Activated naive CD4-positive, alpha-beta T cell treated with anti-CD3 and anti-CD28 coated beads for 36 hours (primary cell): ENCODE measurements at regions not wholly inside any gene's neighbourhood (a gene's known extent, or its start where the extent isn't known, plus 50 kb on each side); places are given as distances from the start of the nearest gene placed in this dataset.
"Not testable (repeated sequence)": the region's sequence is repeated elsewhere in the genome, so short reads cannot be mapped to it uniquely, and the experiment has no call there.

Experiments
- CTCF ChIA-PET: fragments of 350-600 bp; sonication (Branson Sonifier 250); formaldehyde crosslinking; loops from one replicate; lab custom pipeline; 2021; ENCODE audit warnings: antibody characterized with exemption; lab: Charles Lee
- DNase-seq: peaks from one replicate; pipeline ENCODE4 v3.0.0-alpha.2; 2020
- H3K27ac Mint-ChIP-seq: one replicate; pipeline ENCODE4 v1.8.0; 2021; ENCODE audit warnings: mild to moderate bottlenecking, mixed read lengths
- H3K27me3 Mint-ChIP-seq: one replicate; pipeline ENCODE4 v1.8.0; 2021; ENCODE audit warnings: low read depth, mixed read lengths
- H3K36me3 Mint-ChIP-seq: one replicate; pipeline ENCODE4 v1.8.0; 2021; ENCODE audit warnings: low read depth, mixed read lengths
- H3K4me1 Mint-ChIP-seq: one replicate; pipeline ENCODE4 v1.8.0; 2021; ENCODE audit warnings: low read depth, mixed read lengths
- H3K4me3 Mint-ChIP-seq: one replicate; pipeline ENCODE4 v1.8.0; 2021; ENCODE audit warnings: mild to moderate bottlenecking, moderate library complexity, mixed read lengths
- H3K9me3 Mint-ChIP-seq: one replicate; pipeline ENCODE4 v1.8.0; 2021; ENCODE audit warnings: mixed read lengths
- intact Hi-C: fragments of 100-400 bp; cut with micrococcal nuclease; formaldehyde crosslinking; loops from one replicate; pipeline ENCODE4 v1.15.1; 2023

- H3K27me3 Mint-ChIP-seq, H3K27ac Mint-ChIP-seq, H3K9me3 Mint-ChIP-seq, H3K4me3 Mint-ChIP-seq, intact Hi-C loops, DNase-seq, H3K36me3 Mint-ChIP-seq, H3K4me1 Mint-ChIP-seq: not testable (repeated sequence)
- CTCF ChIA-PET: interaction anchor here (1.9 kb wide), 1 partner anchor 36 kb away, joined by 4 read pairs; no protein-coding TSS in a partner anchor
Measured at GRCh38 chr3:61494309-61494708, 67.1 kb upstream of the PTPRG start.

GRCh38 chr3:61497463-61497862 is 63.9 kb upstream of the PTPRG start:
- H3K27ac Mint-ChIP-seq: no peak overlapping the region
- no peak for DNase-seq
- H3K4me3 Mint-ChIP-seq: no peak overlapping the region
- intact Hi-C loops: no loop called here
- H3K36me3 Mint-ChIP-seq: no peaks in the 10 kb centered on the region
- H3K4me1 Mint-ChIP-seq: no peaks in the 10 kb centered on the region
- CTCF ChIA-PET: no interaction called here
- H3K9me3 Mint-ChIP-seq: peaks cover 6% of the 10 kb centered on the region
- H3K27me3 Mint-ChIP-seq: peaks cover 2% of the 10 kb centered on the region

DNA sequence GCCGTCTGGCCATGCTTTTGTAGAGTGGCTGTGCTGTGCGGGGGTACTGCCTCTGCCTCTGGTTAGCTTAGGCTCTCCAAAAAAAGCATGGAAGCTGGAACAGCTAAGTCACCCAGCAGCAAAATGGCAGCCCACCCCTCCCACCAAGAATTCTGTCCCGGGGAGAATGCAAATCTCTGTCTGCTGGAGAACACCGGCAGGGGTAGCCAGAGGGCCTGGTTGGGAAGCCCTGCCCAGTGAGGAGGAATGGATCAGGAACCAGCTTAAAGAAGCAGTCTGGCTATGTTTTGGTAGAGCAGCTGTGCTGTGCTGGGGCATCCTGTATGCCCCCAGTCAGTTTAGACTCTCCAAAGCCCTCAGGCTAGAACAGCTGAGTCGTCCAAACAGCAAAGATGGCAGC is 56.2 kb upstream of the PTPRG start:
- H3K36me3 Mint-ChIP-seq: no peaks in the 10 kb centered on the region
- H3K27ac Mint-ChIP-seq: no peak overlapping the region
- intact Hi-C loops: no loop called here
- DNase-seq: no peak
- no peak overlapping the region for H3K4me3 Mint-ChIP-seq
- peaks cover 8% of the 10 kb centered on the region for H3K9me3 Mint-ChIP-seq
- no peaks in the 10 kb centered on the region for H3K4me1 Mint-ChIP-seq
- H3K27me3 Mint-ChIP-seq: peaks cover 16% of the 10 kb centered on the region
- CTCF ChIA-PET: no interaction called here

DNA sequence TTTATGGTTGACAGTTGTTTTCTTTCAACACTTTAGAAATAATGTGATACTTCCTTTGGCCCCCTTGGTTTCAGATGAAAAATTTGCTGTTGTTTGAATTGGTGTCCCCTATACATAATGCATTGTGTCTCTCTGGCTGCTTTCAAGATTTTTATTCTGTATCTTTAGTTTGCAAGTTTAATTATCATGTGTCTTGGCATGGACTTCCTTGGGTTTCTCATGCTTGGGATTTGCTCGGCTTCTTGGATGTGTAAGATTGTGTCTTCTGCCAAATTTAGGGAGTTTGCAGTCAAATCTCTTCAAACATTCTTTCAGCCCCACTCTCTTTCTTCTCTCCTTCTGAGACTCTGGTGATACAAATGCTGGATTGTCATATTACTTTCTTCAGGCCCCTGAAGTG is 53.4 kb upstream of the PTPRG start:
- no peak overlapping the region for H3K4me3 Mint-ChIP-seq
- H3K9me3 Mint-ChIP-seq: peaks cover 3% of the 10 kb centered on the region
- no peak overlapping the region for H3K27ac Mint-ChIP-seq
- DNase-seq: no peak
- no peaks in the 10 kb centered on the region for H3K36me3 Mint-ChIP-seq
- CTCF ChIA-PET: no interaction called here
- intact Hi-C loops: no loop called here
- no peaks in the 10 kb centered on the region for H3K4me1 Mint-ChIP-seq
- H3K27me3 Mint-ChIP-seq: peaks cover 22% of the 10 kb centered on the region
